COR-L47 (cell line): ENCODE measurements at regions not wholly inside any gene's neighbourhood (a gene's known extent, or its start where the extent isn't known, plus 50 kb on each side); places are given as distances from the start of the nearest gene placed in this dataset.

Source experiments
- DNase-seq: peaks from one replicate; lab custom pipeline; 2025; lab: John Stamatoyannopoulos, UW

- DNase-seq: no peak
Measured at GRCh38 chr13:85287528-85287927, 511.7 kb downstream of the SLITRK6 start.

GRCh38 chr13:85286081-85286480 is 513.1 kb downstream of the SLITRK6 start:
- DNase-seq: no peak

GRCh38 chr13:85284349-85284748 is 514.9 kb downstream of the SLITRK6 start:
- DNase-seq: no peak

- no peak for DNase-seq
Measured at GRCh38 chr13:85283408-85283807, 515.8 kb downstream of the SLITRK6 start.

- no peak for DNase-seq
Measured at GRCh38 chr13:85282876-85283275, 516.3 kb downstream of the SLITRK6 start.

- no peak for DNase-seq
Measured at GRCh38 chr13:85278851-85279250, 520.4 kb downstream of the SLITRK6 start.

GRCh38 chr13:85277748-85278147 is 521.5 kb downstream of the SLITRK6 start:
- DNase-seq: no peak

- DNase-seq: peak; percentile 6
Measured at GRCh38 chr13:85266771-85267170, 532.4 kb downstream of the SLITRK6 start.

GRCh38 chr13:85266331-85266730 is 532.9 kb downstream of the SLITRK6 start:
- peak; percentile 36 for DNase-seq

GRCh38 chr13:85265296-85265695 is 533.9 kb downstream of the SLITRK6 start:
- no peak for DNase-seq

- DNase-seq: no peak
Measured at GRCh38 chr13:85262499-85262898, 536.7 kb downstream of the SLITRK6 start.

GRCh38 chr13:85261757-85262346 is 537.4 kb downstream of the SLITRK6 start:
- DNase-seq: no peak

- no peak for DNase-seq
Measured at GRCh38 chr13:85260896-85261295, 538.3 kb downstream of the SLITRK6 start.

GRCh38 chr13:85255978-85256377 is 543.2 kb downstream of the SLITRK6 start:
- no peak for DNase-seq

GRCh38 chr13:85254641-85255040 is 544.6 kb downstream of the SLITRK6 start:
- DNase-seq: no peak

GRCh38 chr13:85249151-85249550 is 550.1 kb downstream of the SLITRK6 start:
- DNase-seq: no peak

GRCh38 chr13:85247780-85248179 is 551.4 kb downstream of the SLITRK6 start:
- DNase-seq: no peak

GRCh38 chr13:85243831-85244230 is 555.4 kb downstream of the SLITRK6 start:
- DNase-seq: no peak

- no peak for DNase-seq
Measured at GRCh38 chr13:85241060-85241459, 558.2 kb downstream of the SLITRK6 start.

GRCh38 chr13:85236413-85236812 is 562.8 kb downstream of the SLITRK6 start:
- no peak for DNase-seq

GRCh38 chr13:85230691-85231093 is 568.5 kb downstream of the SLITRK6 start:
- DNase-seq: peak; percentile 22

- DNase-seq: no peak
Measured at GRCh38 chr13:85228692-85229091, 570.5 kb downstream of the SLITRK6 start.

- no peak for DNase-seq
Measured at GRCh38 chr13:85223883-85224656, 575.1 kb downstream of the SLITRK6 start.

GRCh38 chr13:85216576-85216975 is 582.6 kb downstream of the SLITRK6 start:
- no peak for DNase-seq
